ENCODE measurements at regions not wholly inside any gene's neighbourhood (a gene's known extent, or its start where the extent isn't known, plus 50 kb on each side); places are given as distances from the start of the nearest gene placed in this dataset.

GRCh38 chr10:118173296-118173695 is 126.6 kb upstream of the RAB11FIP2 start:
- DNase-seq = no peak

GRCh38 chr10:118171861-118172260 is 125.1 kb upstream of the RAB11FIP2 start:
- no peak for DNase-seq

GRCh38 chr10:118167056-118167700 is 120.4 kb upstream of the RAB11FIP2 start:
- DNase-seq = no peak

GRCh38 chr10:118163217-118163616 is 116.5 kb upstream of the RAB11FIP2 start:
- DNase-seq = no peak

- no peak for DNase-seq
Observed at GRCh38 chr10:118161461-118162246, 114.9 kb upstream of the RAB11FIP2 start.

GRCh38 chr10:118153287-118153686 is 106.5 kb upstream of the RAB11FIP2 start:
- DNase-seq = no peak

- no peak for DNase-seq
Observed at GRCh38 chr10:118151461-118151860, 104.7 kb upstream of the RAB11FIP2 start.

- no peak for DNase-seq
Observed at GRCh38 chr10:118148247-118148646, 101.5 kb upstream of the RAB11FIP2 start.

GRCh38 chr10:118145256-118145655 is 98.5 kb upstream of the RAB11FIP2 start:
- no peak for DNase-seq

GRCh38 chr10:118141471-118141870 is 94.7 kb upstream of the RAB11FIP2 start:
- DNase-seq = no peak

- DNase-seq = no peak
Observed at GRCh38 chr10:118139321-118139720, 92.6 kb upstream of the RAB11FIP2 start.

GRCh38 chr10:118128675-118129074 is 81.9 kb upstream of the RAB11FIP2 start:
- DNase-seq = no peak

- no peak for DNase-seq
Observed at GRCh38 chr10:118118716-118119115, 72.0 kb upstream of the RAB11FIP2 start.

GRCh38 chr10:118116715-118117449 is 70.1 kb upstream of the RAB11FIP2 start:
- DNase-seq = no peak

- no peak for DNase-seq
Observed at GRCh38 chr10:118116362-118116714, 69.6 kb upstream of the RAB11FIP2 start.

- no peak for DNase-seq
Observed at GRCh38 chr10:118115701-118116100, 69.0 kb upstream of the RAB11FIP2 start.

GRCh38 chr10:118114992-118115391 is 68.3 kb upstream of the RAB11FIP2 start:
- no peak for DNase-seq

- DNase-seq = no peak
Observed at GRCh38 chr10:118112543-118113125, 65.9 kb upstream of the RAB11FIP2 start.

GRCh38 chr10:118110750-118111149 is 64.0 kb upstream of the RAB11FIP2 start:
- no peak for DNase-seq

GRCh38 chr10:118108194-118109026 is 61.7 kb upstream of the RAB11FIP2 start:
- DNase-seq = no peak

GRCh38 chr10:118107541-118107940 is 60.8 kb upstream of the RAB11FIP2 start:
- no peak for DNase-seq

- no peak for DNase-seq
Observed at GRCh38 chr10:118107040-118107439, 60.3 kb upstream of the RAB11FIP2 start.

GRCh38 chr10:118106426-118106825 is 59.7 kb upstream of the RAB11FIP2 start:
- DNase-seq = no peak

Data from NCI-H774 (cell line).